HepG2 (cell line): ENCODE measurements at regions not wholly inside any gene's neighbourhood (a gene's known extent, or its start where the extent isn't known, plus 50 kb on each side); places are given as distances from the start of the nearest gene placed in this dataset.

Source experiments
- ATAC-seq: fragments of 200-7000 bp; cut with Tn5 transposase; 3 replicates; pipeline ENCODE4 v1.9.1; 2020; ENCODE audit warnings: mild to moderate bottlenecking, moderate library complexity
- BruUV-seq: library from RNA; stranded (reverse); fragments of 400-500 nt; replicated peaks from 2 replicates; lab custom pipeline; 2021; lab: Mats Ljungman, UMichigan
- CTCF ChIA-PET: fragments of 300-600 bp; formaldehyde crosslinking; extraction: SDS; loops from one replicate; lab custom pipeline; 2021; ENCODE audit warnings: low total read pairs, inconsistent platforms, low intra/inter-chr PET ratio; lab: Yijun Ruan, JAX
- POLR2A ChIA-PET: fragments of 350-600 bp; sonication (Branson Sonifier 250); formaldehyde crosslinking; loops from one replicate; lab custom pipeline; 2020; ENCODE audit warnings: antibody characterized with exemption, inconsistent platforms; lab: Yijun Ruan, JAX
- DNase-seq: peaks from one replicate; pipeline ENCODE4 v3.0.0-alpha.2; 2015; ENCODE audit warnings: low spot score
- FAIRE-seq: peaks from 3 replicates; lab custom pipeline; 2011; peaks lifted over from hg19 to GRCh38; lab: Jason Lieb, UNC
- H2AFZ ChIP-seq: one replicate; pipeline ENCODE4 v1.6.1; 2011; ENCODE audit warnings: low read length, inconsistent platforms
- H3K27ac ChIP-seq: fragments of 300-600 bp; 3 replicates; pipeline ENCODE4 v1.8.0; 2011; ENCODE audit warnings: mixed run types, mild to moderate bottlenecking, mixed read lengths, low read length, inconsistent platforms; ENCODE audit not compliant: insufficient read depth; ENCODE audit errors: extremely low read length
- H3K27me3 ChIP-seq, 2 experiments: fragments of 200-600 bp in 1 of 2; 2 replicates in 1 of 2; 3 replicates in 1 of 2; pipeline versions ENCODE4 v1.6.0 to v1.8.0; 2011; ENCODE audit warnings: low read length in 2 of 2, mild to moderate bottlenecking in 2 of 2, moderate library complexity in 2 of 2, inconsistent platforms in 1 of 2; ENCODE audit not compliant: insufficient read depth in 2 of 2, control insufficient read depth in 1 of 2
- H3K36me3 ChIP-seq, 2 experiments: fragments of 200-600 bp in 1 of 2; replicated peaks in 1 of 2; 2 replicates in 1 of 2; 3 replicates in 1 of 2; pipeline versions ENCODE4 v1.5.1 to v1.8.0; 2011; ENCODE audit warnings: low read length in 2 of 2, inconsistent platforms in 1 of 2; ENCODE audit not compliant: insufficient read depth in 2 of 2, control insufficient read depth in 1 of 2
- H3K4me1 ChIP-seq: 2 replicates; pipeline ENCODE4 v1.5.1; 2012; ENCODE audit warnings: low read length, inconsistent platforms; ENCODE audit not compliant: insufficient read depth
- H3K4me2 ChIP-seq: 2 replicates; pipeline ENCODE4 v1.6.0; 2011; ENCODE audit warnings: low read depth, low read length, inconsistent platforms
- H3K4me3 ChIP-seq, 3 experiments: fragments of 200-600 bp in 1 of 3; sonication (generic), shearing (Covaris generic) in 1 of 3; replicated peaks in 1 of 3; 2 replicates each; pipeline ENCODE4 v1.5.1; 2011 to 2016; ENCODE audit warnings: low read length in 3 of 3, inconsistent platforms in 2 of 3, low read depth in 2 of 3, mild to moderate bottlenecking in 2 of 3, control low read depth in 1 of 3, mixed read lengths in 1 of 3; ENCODE audit not compliant: insufficient read depth in 1 of 3
- H3K79me2 ChIP-seq: one replicate; pipeline ENCODE4 v1.6.1; 2011; ENCODE audit warnings: low read length, inconsistent platforms; ENCODE audit not compliant: insufficient read depth
- H3K9ac ChIP-seq: 2 replicates; pipeline ENCODE4 v1.6.0; 2011; ENCODE audit warnings: mild to moderate bottlenecking, low read depth, low read length, inconsistent platforms; ENCODE audit not compliant: insufficient read depth
- H3K9me3 ChIP-seq: 2 replicates; pipeline ENCODE4 v1.5.1; 2012; ENCODE audit warnings: mild to moderate bottlenecking, low read length
- H4K20me1 ChIP-seq: 2 replicates; pipeline ENCODE4 v1.6.0; 2011; ENCODE audit warnings: inconsistent platforms, mild to moderate bottlenecking, low read length, moderate library complexity; ENCODE audit not compliant: insufficient read depth
- CEBPG ChIP-seq: IDR thresholded peaks from 2 replicates; pipeline ENCODE4 v1.6.1; 2016
- GLMP ChIP-seq: sonication (generic); formaldehyde crosslinking; IDR thresholded peaks from 2 replicates; pipeline ENCODE4 v1.9.0; 2021; ENCODE audit warnings: missing genetic modification reagents, mild to moderate bottlenecking, borderline replicate concordance
- GMEB1 ChIP-seq: sonication (generic); formaldehyde crosslinking; IDR thresholded peaks from 2 replicates; pipeline ENCODE4 v1.5.1; 2020; ENCODE audit warnings: missing genetic modification reagents, mild to moderate bottlenecking, borderline replicate concordance
- HNRNPL ChIP-seq: fragments of 200-400 bp; formaldehyde crosslinking; IDR thresholded peaks from 2 replicates; pipeline ENCODE4 v1.6.1; 2017; ENCODE audit warnings: mild to moderate bottlenecking, low read depth, low read length
- KDM5B ChIP-seq: sonication (generic); formaldehyde crosslinking; IDR thresholded peaks from 2 replicates; pipeline ENCODE4 v1.4.0; 2020; ENCODE audit warnings: missing genetic modification reagents, mild to moderate bottlenecking, borderline replicate concordance
- NR0B2 ChIP-seq: sonication (generic); formaldehyde crosslinking; IDR thresholded peaks from 2 replicates; pipeline ENCODE4 v1.4.0; 2020; ENCODE audit warnings: mild to moderate bottlenecking, missing genetic modification reagents
- RARG ChIP-seq: sonication (generic); formaldehyde crosslinking; IDR thresholded peaks from 2 replicates; pipeline ENCODE4 v1.4.0; 2020; ENCODE audit warnings: low read depth, mild to moderate bottlenecking, missing genetic modification reagents
- RERE ChIP-seq: IDR thresholded peaks from 2 replicates; pipeline ENCODE4 v1.6.1; 2016; ENCODE audit warnings: low read depth, missing genetic modification reagents, missing compliant biosample characterization
- SIX4 ChIP-seq: sonication (generic); formaldehyde crosslinking; IDR thresholded peaks from 2 replicates; pipeline ENCODE4 v1.4.0; 2020; ENCODE audit warnings: missing genetic modification reagents
- ZFP37 ChIP-seq: sonication (generic); formaldehyde crosslinking; IDR thresholded peaks from 2 replicates; pipeline ENCODE4 v1.4.0; 2020; ENCODE audit warnings: missing genetic modification reagents, borderline replicate concordance
- ZNF329 ChIP-seq: sonication (generic); formaldehyde crosslinking; IDR thresholded peaks from 2 replicates; pipeline ENCODE4 v1.9.0; 2021; ENCODE audit warnings: low read depth, mild to moderate bottlenecking, missing genetic modification reagents
- ZNF550 ChIP-seq: sonication (generic); formaldehyde crosslinking; IDR thresholded peaks from 2 replicates; pipeline ENCODE4 v1.4.0; 2020; ENCODE audit warnings: mild to moderate bottlenecking, missing genetic modification reagents, borderline replicate concordance
- ZNF562 ChIP-seq: sonication (generic); formaldehyde crosslinking; IDR thresholded peaks from 2 replicates; pipeline ENCODE4 v1.8.0; 2022; ENCODE audit warnings: missing genetic modification reagents, borderline replicate concordance
- WGBS: methylation state at CpG from one replicate; pipeline ENCODE4 v1.1.6; 2017; ENCODE audit warnings: low lambda C conversion rate; 5-methylcytosine and 5-hydroxymethylcytosine counted together
- in situ Hi-C: cut with HindIII; loops from 2 replicates; pipeline ENCODE4 v1.10.0; 2017; ENCODE audit warnings: low pct_unique_long_range_greater_than_20kb; ENCODE audit not compliant: extremely low pct_ligation_motif_present
- intact Hi-C: fragments of 100-400 bp; cut with micrococcal nuclease; formaldehyde crosslinking; loops from one replicate; pipeline ENCODE4 v1.10.0; 2022; ENCODE audit not compliant: unreplicated experiment

GRCh38 chr16:79950932-79951719 lies 350.6 kb upstream of the MAF start:
- DNase-seq: no peak
- CTCF ChIA-PET: no interaction called here
- 0% methylated on average over 3 of the region's 3 CpGs for WGBS
- Histone ChIP-seq H3K4me3 (no peak overlapping the region), H3K27me3 (no peaks in the 10 kb centered on the region), H4K20me1 (no peaks in the 10 kb centered on the region), H3K4me1 (no peaks in the 10 kb centered on the region), H3K27ac (no peak overlapping the region), H3K9ac (no peak overlapping the region), H3K9me3 (0 out of 2 replicates have a peak, but pooled peaks cover 5% of the 10 kb centered on the region), H2AFZ (no peak overlapping the region), H3K4me2 (no peak overlapping the region), H3K79me2 (no peaks in the 10 kb centered on the region), H3K36me3 (no peaks in the 10 kb centered on the region)
- POLR2A ChIA-PET: no interaction called here
- in situ Hi-C loops (no loop called here), intact Hi-C loops (no loop called here)
- no peak for ATAC-seq
- FAIRE-seq: no peak
- no TSS peak for BruUV-seq
- TF ChIP-seq RARG (CRISPR knock-in tag) (no peak), ZNF550 (CRISPR knock-in tag) (no peak), HNRNPL (no peak), GMEB1 (CRISPR knock-in tag) (no peak), KDM5B (CRISPR knock-in tag) (no peak), NR0B2 (CRISPR knock-in tag) (no peak), ZFP37 (CRISPR knock-in tag) (no peak), SIX4 (CRISPR knock-in tag) (no peak), ZNF329 (CRISPR knock-in tag) (no peak), ZNF562 (CRISPR knock-in tag) (no peak), CEBPG (CRISPR knock-in tag) (no peak), RERE (CRISPR knock-in tag) (no peak), GLMP (no peak)
